Gastroesophageal sphincter (tissue), 3 donors: ENCODE measurements at regions not wholly inside any gene's neighbourhood (a gene's known extent, or its start where the extent isn't known, plus 50 kb on each side); places are given as distances from the start of the nearest gene placed in this dataset.

Experiments used
- EP300 ChIP-seq: sonication (generic); formaldehyde crosslinking; IDR thresholded peaks from one replicate; pipeline ENCODE4 v1.6.1; 2017; ENCODE audit warnings: antibody characterized with exemption, mild to moderate bottlenecking
- POLR2A ChIP-seq, 2 donors: fragments of 450-650 bp; IDR thresholded peaks; one replicate each; pipeline ENCODE4 v1.6.1; 2017; ENCODE audit warnings: antibody characterized with exemption in 2 of 2, mild to moderate bottlenecking in 2 of 2, moderate library complexity in 1 of 2
- POLR2AphosphoS5 ChIP-seq: sonication (generic); formaldehyde crosslinking; IDR thresholded peaks from one replicate; pipeline ENCODE4 v1.6.1; 2017; ENCODE audit warnings: antibody characterized with exemption
- TF ChIP-seq, protein P1 (sequence below), 4 experiments: fragments of 200-600 bp in 2 of 4; fragments of 450-650 bp in 2 of 4; sonication (generic) in 1 of 4; IDR thresholded peaks; one replicate each; pipeline ENCODE4 v1.5.1; 2017 to 2019; ENCODE audit warnings: antibody characterized with exemption in 4 of 4, mild to moderate bottlenecking in 2 of 4, moderate library complexity in 2 of 4

DNA sequence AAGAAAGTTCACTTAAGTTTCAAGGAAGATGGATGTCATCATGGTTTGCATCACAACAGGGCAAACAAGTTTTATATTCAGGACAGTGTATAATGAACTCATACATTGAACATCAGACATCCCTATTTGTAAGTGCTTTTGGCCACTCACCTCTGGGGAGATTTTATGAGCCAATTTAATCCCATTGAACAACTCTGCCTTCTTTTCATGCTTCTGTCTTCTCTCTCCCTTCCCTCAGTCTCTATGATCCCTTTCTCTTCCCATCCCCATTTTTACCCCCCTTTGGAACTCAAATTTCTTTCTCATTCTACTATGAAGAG, 234.3 kb upstream of the POU2AF2 start:
- TF ChIP-seq, protein P1, sequence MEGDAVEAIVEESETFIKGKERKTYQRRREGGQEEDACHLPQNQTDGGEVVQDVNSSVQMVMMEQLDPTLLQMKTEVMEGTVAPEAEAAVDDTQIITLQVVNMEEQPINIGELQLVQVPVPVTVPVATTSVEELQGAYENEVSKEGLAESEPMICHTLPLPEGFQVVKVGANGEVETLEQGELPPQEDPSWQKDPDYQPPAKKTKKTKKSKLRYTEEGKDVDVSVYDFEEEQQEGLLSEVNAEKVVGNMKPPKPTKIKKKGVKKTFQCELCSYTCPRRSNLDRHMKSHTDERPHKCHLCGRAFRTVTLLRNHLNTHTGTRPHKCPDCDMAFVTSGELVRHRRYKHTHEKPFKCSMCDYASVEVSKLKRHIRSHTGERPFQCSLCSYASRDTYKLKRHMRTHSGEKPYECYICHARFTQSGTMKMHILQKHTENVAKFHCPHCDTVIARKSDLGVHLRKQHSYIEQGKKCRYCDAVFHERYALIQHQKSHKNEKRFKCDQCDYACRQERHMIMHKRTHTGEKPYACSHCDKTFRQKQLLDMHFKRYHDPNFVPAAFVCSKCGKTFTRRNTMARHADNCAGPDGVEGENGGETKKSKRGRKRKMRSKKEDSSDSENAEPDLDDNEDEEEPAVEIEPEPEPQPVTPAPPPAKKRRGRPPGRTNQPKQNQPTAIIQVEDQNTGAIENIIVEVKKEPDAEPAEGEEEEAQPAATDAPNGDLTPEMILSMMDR (IDR thresholded peaks at IDR 0.05), result no peak
- no peak for TF ChIP-seq POLR2AphosphoS5
- TF ChIP-seq POLR2A (IDR thresholded peaks at IDR 0.05), result no peak
- TF ChIP-seq EP300, result no peak
